HEK293 (cell line): ENCODE measurements at regions not wholly inside any gene's neighbourhood (a gene's known extent, or its start where the extent isn't known, plus 50 kb on each side); places are given as distances from the start of the nearest gene placed in this dataset.

ENCODE experiments used
- CTCF ChIA-PET: fragments of 350-600 bp; formaldehyde crosslinking; extraction: SDS; loops from one replicate; lab custom pipeline; 2021; ENCODE audit warnings: antibody characterized with exemption; lab: Yijun Ruan, JAX
- POLR2A ChIA-PET: fragments of 300-600 bp; formaldehyde crosslinking; extraction: SDS; loops from one replicate; lab custom pipeline; 2020; ENCODE audit warnings: antibody characterized with exemption, inconsistent platforms; lab: Yijun Ruan, JAX
- H3K27ac ChIP-seq: fragments of 200-500 bp; sonication (Bioruptor generic); 2 replicates; pipeline ENCODE4 v1.5.1; 2014; ENCODE audit warnings: low read depth, low read length, control low read depth, inconsistent platforms; ENCODE audit errors: extremely low read depth
- H3K36me3 ChIP-seq, 2 experiments: fragments of 200-500 bp in 1 of 2; sonication (Bioruptor generic) in 1 of 2; 1 replicate in 1 of 2; 2 replicates in 1 of 2; pipeline ENCODE4 v1.5.1; 2014 to 2017; ENCODE audit warnings: inconsistent platforms in 2 of 2, low read length in 2 of 2; ENCODE audit not compliant: control insufficient read depth in 2 of 2, insufficient read depth in 1 of 2
- H3K4me1 ChIP-seq: fragments of 200-500 bp; sonication (Bioruptor generic); 2 replicates; pipeline ENCODE4 v1.5.1; 2014; ENCODE audit warnings: mild to moderate bottlenecking, low read length, inconsistent platforms; ENCODE audit not compliant: control insufficient read depth, insufficient read depth
- H3K4me3 ChIP-seq: 2 replicates; pipeline ENCODE4 v1.5.1; 2011; ENCODE audit warnings: low read depth, mild to moderate bottlenecking, control low read depth, low read length, moderate library complexity
- H3K9me3 ChIP-seq: fragments of 200-500 bp; sonication (Bioruptor generic); 2 replicates; pipeline ENCODE4 v1.5.1; 2014; ENCODE audit warnings: low read depth, low read length, inconsistent platforms; ENCODE audit not compliant: control insufficient read depth, insufficient read depth
- HOXA7 ChIP-seq: sonication (generic); formaldehyde crosslinking; IDR thresholded peaks from 2 replicates; pipeline ENCODE4 v1.8.1; 2022; ENCODE audit warnings: missing genetic modification reagents, borderline replicate concordance
- IKZF3 ChIP-seq: fragments of 450-650 bp; IDR thresholded peaks from 2 replicates; pipeline ENCODE4 v1.5.0; 2018; ENCODE audit warnings: missing biosample characterization, mild to moderate bottlenecking, missing genetic modification characterization, moderate library complexity
- SALL2 ChIP-seq: fragments of 450-650 bp; formaldehyde crosslinking; IDR thresholded peaks from 2 replicates; pipeline ENCODE4 v1.5.0; 2017; ENCODE audit warnings: missing biosample characterization, mild to moderate bottlenecking, missing genetic modification characterization, borderline replicate concordance
- YY2 ChIP-seq: fragments of 450-650 bp; formaldehyde crosslinking; IDR thresholded peaks from 2 replicates; pipeline ENCODE4 v1.5.1; 2016; ENCODE audit warnings: missing biosample characterization, missing genetic modification characterization
- ZFP69B ChIP-seq: fragments of 450-650 bp; formaldehyde crosslinking; IDR thresholded peaks from 2 replicates; pipeline ENCODE4 v1.5.1; 2016; ENCODE audit warnings: missing biosample characterization, missing genetic modification characterization
- ZNF140 ChIP-seq: fragments of 450-650 bp; formaldehyde crosslinking; IDR thresholded peaks from 2 replicates; pipeline ENCODE4 v1.5.1; 2016; ENCODE audit warnings: missing biosample characterization, missing genetic modification characterization
- ZNF155 ChIP-seq: fragments of 450-650 bp; formaldehyde crosslinking; IDR thresholded peaks from 2 replicates; pipeline ENCODE4 v1.5.1; 2016; ENCODE audit warnings: missing biosample characterization, missing genetic modification characterization
- ZNF529 ChIP-seq: fragments of 450-650 bp; formaldehyde crosslinking; IDR thresholded peaks from 2 replicates; pipeline ENCODE4 v1.5.1; 2017; ENCODE audit warnings: missing genetic modification characterization, missing biosample characterization; ENCODE audit not compliant: insufficient replicate concordance
- ZNF776 ChIP-seq: fragments of 450-650 bp; formaldehyde crosslinking; IDR thresholded peaks from 2 replicates; pipeline ENCODE4 v1.5.0; 2017; ENCODE audit warnings: missing biosample characterization, missing genetic modification characterization, borderline replicate concordance
- TF ChIP-seq, protein P1 (sequence below): fragments of 450-650 bp; formaldehyde crosslinking; IDR thresholded peaks from 2 replicates; pipeline ENCODE4 v1.5.1; 2017; ENCODE audit warnings: missing biosample characterization, missing genetic modification characterization
- TF ChIP-seq, protein P2 (sequence below): fragments of 450-650 bp; formaldehyde crosslinking; IDR thresholded peaks from 2 replicates; pipeline ENCODE4 v1.5.1; 2016; ENCODE audit warnings: missing biosample characterization, missing genetic modification characterization
- TF ChIP-seq, protein P3 (sequence below): fragments of 450-650 bp; formaldehyde crosslinking; IDR thresholded peaks from 2 replicates; pipeline ENCODE4 v1.5.1; 2016; ENCODE audit warnings: missing biosample characterization, missing genetic modification characterization
- TF ChIP-seq, protein P4 (sequence below): fragments of 450-650 bp; formaldehyde crosslinking; IDR thresholded peaks from 2 replicates; pipeline ENCODE4 v1.5.1; 2017; ENCODE audit warnings: missing biosample characterization, missing genetic modification characterization

DNA sequence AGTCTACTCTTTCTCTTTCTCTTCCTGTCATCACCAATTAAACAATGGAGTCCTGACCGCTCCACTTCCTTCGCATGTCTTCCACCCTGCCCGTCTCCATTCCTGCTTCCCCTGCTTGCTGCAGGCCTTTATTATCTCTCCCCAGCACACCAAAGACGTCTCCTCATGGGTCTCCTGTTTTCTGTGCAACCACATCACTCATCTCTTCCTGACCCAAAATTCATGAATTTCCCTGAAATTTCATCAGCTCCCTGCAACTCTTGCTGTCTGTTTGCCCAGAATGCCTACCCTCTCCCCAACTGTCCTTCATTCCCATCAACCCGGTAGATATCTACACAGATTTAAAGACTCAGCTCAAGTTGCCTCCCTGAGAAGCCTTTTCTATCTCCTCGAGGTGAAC, 76.7 kb upstream of the ALOX12 start:
- Histone ChIP-seq H3K9me3 (no peaks in the 10 kb centered on the region; the same call in 1 of the 2 replicates), H3K36me3 (no peaks in the 10 kb centered on the region), H3K4me1 (no peaks in the 10 kb centered on the region), H3K27ac (no peak overlapping the region), H3K4me3 (no peak overlapping the region)
- TF ChIP-seq IKZF3 (tag by site-specific recombination) (no peak), ZFP69B (tag by site-specific recombination) (no peak), ZNF776 (tag by site-specific recombination) (no peak), YY2 (tag by site-specific recombination) (no peak), ZNF155 (tag by site-specific recombination) (no peak), ZNF140 (tag by site-specific recombination) (no peak), HOXA7 (no peak)
- TF ChIP-seq, protein P1, sequence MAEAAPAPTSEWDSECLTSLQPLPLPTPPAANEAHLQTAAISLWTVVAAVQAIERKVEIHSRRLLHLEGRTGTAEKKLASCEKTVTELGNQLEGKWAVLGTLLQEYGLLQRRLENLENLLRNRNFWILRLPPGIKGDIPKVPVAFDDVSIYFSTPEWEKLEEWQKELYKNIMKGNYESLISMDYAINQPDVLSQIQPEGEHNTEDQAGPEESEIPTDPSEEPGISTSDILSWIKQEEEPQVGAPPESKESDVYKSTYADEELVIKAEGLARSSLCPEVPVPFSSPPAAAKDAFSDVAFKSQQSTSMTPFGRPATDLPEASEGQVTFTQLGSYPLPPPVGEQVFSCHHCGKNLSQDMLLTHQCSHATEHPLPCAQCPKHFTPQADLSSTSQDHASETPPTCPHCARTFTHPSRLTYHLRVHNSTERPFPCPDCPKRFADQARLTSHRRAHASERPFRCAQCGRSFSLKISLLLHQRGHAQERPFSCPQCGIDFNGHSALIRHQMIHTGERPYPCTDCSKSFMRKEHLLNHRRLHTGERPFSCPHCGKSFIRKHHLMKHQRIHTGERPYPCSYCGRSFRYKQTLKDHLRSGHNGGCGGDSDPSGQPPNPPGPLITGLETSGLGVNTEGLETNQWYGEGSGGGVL (tag by site-specific recombination): no peak
- TF ChIP-seq, protein P2, sequence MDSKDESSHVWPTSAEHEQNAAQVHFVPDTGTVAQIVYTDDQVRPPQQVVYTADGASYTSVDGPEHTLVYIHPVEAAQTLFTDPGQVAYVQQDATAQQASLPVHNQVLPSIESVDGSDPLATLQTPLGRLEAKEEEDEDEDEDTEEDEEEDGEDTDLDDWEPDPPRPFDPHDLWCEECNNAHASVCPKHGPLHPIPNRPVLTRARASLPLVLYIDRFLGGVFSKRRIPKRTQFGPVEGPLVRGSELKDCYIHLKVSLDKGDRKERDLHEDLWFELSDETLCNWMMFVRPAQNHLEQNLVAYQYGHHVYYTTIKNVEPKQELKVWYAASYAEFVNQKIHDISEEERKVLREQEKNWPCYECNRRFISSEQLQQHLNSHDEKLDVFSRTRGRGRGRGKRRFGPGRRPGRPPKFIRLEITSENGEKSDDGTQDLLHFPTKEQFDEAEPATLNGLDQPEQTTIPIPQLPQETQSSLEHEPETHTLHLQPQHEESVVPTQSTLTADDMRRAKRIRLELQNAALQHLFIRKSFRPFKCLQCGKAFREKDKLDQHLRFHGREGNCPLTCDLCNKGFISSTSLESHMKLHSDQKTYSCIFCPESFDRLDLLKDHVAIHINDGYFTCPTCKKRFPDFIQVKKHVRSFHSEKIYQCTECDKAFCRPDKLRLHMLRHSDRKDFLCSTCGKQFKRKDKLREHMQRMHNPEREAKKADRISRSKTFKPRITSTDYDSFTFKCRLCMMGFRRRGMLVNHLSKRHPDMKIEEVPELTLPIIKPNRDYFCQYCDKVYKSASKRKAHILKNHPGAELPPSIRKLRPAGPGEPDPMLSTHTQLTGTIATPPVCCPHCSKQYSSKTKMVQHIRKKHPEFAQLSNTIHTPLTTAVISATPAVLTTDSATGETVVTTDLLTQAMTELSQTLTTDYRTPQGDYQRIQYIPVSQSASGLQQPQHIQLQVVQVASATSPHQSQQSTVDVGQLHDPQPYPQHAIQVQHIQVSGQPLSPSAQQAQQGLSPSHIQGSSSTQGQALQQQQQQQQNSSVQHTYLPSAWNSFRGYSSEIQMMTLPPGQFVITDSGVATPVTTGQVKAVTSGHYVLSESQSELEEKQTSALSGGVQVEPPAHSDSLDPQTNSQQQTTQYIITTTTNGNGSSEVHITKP: no peak
- TF ChIP-seq, protein P3, sequence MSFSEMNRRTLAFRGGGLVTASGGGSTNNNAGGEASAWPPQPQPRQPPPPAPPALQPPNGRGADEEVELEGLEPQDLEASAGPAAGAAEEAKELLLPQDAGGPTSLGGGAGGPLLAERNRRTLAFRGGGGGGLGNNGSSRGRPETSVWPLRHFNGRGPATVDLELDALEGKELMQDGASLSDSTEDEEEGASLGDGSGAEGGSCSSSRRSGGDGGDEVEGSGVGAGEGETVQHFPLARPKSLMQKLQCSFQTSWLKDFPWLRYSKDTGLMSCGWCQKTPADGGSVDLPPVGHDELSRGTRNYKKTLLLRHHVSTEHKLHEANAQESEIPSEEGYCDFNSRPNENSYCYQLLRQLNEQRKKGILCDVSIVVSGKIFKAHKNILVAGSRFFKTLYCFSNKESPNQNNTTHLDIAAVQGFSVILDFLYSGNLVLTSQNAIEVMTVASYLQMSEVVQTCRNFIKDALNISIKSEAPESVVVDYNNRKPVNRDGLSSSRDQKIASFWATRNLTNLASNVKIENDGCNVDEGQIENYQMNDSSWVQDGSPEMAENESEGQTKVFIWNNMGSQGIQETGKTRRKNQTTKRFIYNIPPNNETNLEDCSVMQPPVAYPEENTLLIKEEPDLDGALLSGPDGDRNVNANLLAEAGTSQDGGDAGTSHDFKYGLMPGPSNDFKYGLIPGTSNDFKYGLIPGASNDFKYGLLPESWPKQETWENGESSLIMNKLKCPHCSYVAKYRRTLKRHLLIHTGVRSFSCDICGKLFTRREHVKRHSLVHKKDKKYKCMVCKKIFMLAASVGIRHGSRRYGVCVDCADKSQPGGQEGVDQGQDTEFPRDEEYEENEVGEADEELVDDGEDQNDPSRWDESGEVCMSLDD (tag by site-specific recombination): no peak
- TF ChIP-seq, protein P4, sequence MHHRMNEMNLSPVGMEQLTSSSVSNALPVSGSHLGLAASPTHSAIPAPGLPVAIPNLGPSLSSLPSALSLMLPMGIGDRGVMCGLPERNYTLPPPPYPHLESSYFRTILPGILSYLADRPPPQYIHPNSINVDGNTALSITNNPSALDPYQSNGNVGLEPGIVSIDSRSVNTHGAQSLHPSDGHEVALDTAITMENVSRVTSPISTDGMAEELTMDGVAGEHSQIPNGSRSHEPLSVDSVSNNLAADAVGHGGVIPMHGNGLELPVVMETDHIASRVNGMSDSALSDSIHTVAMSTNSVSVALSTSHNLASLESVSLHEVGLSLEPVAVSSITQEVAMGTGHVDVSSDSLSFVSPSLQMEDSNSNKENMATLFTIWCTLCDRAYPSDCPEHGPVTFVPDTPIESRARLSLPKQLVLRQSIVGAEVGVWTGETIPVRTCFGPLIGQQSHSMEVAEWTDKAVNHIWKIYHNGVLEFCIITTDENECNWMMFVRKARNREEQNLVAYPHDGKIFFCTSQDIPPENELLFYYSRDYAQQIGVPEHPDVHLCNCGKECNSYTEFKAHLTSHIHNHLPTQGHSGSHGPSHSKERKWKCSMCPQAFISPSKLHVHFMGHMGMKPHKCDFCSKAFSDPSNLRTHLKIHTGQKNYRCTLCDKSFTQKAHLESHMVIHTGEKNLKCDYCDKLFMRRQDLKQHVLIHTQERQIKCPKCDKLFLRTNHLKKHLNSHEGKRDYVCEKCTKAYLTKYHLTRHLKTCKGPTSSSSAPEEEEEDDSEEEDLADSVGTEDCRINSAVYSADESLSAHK (tag by site-specific recombination): no peak
- ChIA-PET POLR2A (no interaction called here), CTCF (interaction anchor here (0.9 to 2.0 kb wide), 2 partner anchors 8 to 66 kb away, joined by 3 to 8 read pairs; no protein-coding TSS in a partner anchor)

DNA sequence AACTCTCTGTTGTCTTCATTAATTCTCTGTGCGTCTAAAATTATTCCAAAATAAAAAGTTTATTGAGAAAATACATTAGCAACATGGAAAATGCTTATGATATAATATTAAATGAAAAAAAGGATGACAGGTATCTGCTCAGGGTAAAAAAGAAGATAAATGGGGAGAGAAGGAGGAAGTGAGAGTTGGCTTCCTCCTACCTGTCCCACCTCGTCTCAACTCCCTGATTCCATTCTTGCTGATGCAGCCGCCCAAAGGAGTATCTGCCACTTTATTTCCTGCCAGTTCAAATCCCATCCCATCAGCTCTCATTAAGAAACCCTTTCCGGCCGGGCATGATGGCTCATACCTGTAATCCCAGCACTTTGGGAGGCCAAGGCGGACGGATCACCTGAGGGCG, 72.5 kb upstream of the ALOX12 start:
- ChIA-PET CTCF (interaction anchor here (0.9 to 1.2 kb wide), 3 partner anchors 9 to 80 kb away, joined by 3 to 4 read pairs (median 3); no protein-coding TSS in a partner anchor), POLR2A (interaction anchor here (0.7 kb wide), 1 partner anchor 296 kb away, joined by 4 read pairs; the partner anchor contains the start of genes ACADVL and DLG4)
- Histone ChIP-seq H3K36me3 (no peaks in the 10 kb centered on the region; a peak in 1 of 3 replicates), H3K4me1 (no peaks in the 10 kb centered on the region), H3K27ac (no peak overlapping the region), H3K4me3 (no peak overlapping the region), H3K9me3 (no peaks in the 10 kb centered on the region)
- 0 out of 2 replicates have a peak, but pooled peaks have one; percentile 20 for TF ChIP-seq SALL2 (tag by site-specific recombination)
- TF ChIP-seq ZNF529: no peak
